ENCODE measurements at regions not wholly inside any gene's neighbourhood (a gene's known extent, or its start where the extent isn't known, plus 50 kb on each side); places are given as distances from the start of the nearest gene placed in this dataset.

DNA sequence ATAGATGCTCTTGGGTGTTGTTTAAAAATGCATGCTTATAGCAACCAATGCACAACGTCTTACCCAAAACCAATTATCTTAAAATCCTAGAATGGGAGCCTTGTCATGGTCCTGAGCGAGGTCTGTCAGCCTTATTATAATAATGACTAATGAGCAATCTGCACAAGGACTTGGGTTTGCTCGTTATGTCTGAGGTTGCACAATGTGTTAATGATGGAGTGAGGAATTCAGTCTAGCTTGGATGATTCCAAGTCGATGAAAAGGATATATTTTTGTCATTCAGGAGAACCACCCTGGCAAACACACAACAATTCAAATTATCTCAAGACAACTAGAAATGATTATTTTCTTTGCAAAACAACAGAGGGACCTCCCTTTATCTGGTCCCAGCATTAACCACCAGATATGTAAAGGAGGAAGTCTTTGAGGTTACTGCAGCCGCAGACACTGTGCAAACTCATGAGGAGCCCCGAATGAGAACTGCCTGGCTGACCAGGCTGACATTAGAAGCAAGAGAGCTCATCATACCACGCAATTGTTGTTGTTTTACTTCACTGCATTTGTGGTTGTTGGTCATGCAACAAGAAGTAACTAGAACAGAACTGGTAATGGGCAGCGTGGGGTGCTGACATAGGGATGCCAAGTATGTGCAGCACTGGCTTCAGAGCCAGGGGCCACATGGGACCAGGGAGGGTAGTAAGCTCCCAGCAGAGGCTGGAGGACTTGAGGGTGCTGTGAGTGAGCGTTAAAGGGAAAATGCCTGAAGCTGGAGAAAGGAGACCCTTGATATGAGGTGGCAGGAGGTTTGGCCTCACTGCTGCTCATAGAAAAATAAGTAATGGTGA, 488.3 kb downstream of the CDH26 start:
- TF ChIP-seq, protein P1, sequence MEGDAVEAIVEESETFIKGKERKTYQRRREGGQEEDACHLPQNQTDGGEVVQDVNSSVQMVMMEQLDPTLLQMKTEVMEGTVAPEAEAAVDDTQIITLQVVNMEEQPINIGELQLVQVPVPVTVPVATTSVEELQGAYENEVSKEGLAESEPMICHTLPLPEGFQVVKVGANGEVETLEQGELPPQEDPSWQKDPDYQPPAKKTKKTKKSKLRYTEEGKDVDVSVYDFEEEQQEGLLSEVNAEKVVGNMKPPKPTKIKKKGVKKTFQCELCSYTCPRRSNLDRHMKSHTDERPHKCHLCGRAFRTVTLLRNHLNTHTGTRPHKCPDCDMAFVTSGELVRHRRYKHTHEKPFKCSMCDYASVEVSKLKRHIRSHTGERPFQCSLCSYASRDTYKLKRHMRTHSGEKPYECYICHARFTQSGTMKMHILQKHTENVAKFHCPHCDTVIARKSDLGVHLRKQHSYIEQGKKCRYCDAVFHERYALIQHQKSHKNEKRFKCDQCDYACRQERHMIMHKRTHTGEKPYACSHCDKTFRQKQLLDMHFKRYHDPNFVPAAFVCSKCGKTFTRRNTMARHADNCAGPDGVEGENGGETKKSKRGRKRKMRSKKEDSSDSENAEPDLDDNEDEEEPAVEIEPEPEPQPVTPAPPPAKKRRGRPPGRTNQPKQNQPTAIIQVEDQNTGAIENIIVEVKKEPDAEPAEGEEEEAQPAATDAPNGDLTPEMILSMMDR (IDR thresholded peaks at IDR 0.05) = no peak
- TF ChIP-seq TP53 (CRISPR knock-in tag; IDR thresholded peaks at IDR 0.05) (no peak), RNF2 (IDR thresholded peaks at IDR 0.05; ENCODE audit: borderline replicate concordance, low read depth) (no peak), CEBPB (IDR thresholded peaks at IDR 0.05) (no peak), EP300 (IDR thresholded peaks at IDR 0.05) (no peak), RAD21 (conservative IDR thresholded peaks at IDR 0.05 in 1 of 2, IDR thresholded peaks at IDR 0.05 in 1 of 2) (no peak), CHD2 (IDR thresholded peaks at IDR 0.05; ENCODE audit: low read length, partially characterized antibody) (no peak), POLR2A (IDR thresholded peaks at IDR 0.05; ENCODE audit: low read length) (no peak), EHF (CRISPR knock-in tag; IDR thresholded peaks at IDR 0.05) (no peak), EHMT2 (IDR thresholded peaks at IDR 0.05; ENCODE audit: low read depth) (no peak)
- TF ChIP-seq, protein P2, sequence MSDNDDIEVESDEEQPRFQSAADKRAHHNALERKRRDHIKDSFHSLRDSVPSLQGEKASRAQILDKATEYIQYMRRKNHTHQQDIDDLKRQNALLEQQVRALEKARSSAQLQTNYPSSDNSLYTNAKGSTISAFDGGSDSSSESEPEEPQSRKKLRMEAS (IDR thresholded peaks at IDR 0.05) = no peak
- TF ChIP-seq, protein P3, sequence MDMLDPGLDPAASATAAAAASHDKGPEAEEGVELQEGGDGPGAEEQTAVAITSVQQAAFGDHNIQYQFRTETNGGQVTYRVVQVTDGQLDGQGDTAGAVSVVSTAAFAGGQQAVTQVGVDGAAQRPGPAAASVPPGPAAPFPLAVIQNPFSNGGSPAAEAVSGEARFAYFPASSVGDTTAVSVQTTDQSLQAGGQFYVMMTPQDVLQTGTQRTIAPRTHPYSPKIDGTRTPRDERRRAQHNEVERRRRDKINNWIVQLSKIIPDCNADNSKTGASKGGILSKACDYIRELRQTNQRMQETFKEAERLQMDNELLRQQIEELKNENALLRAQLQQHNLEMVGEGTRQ (IDR thresholded peaks at IDR 0.05) = no peak
